T-helper 22 cell (primary cell): ENCODE measurements at regions not wholly inside any gene's neighbourhood (a gene's known extent, or its start where the extent isn't known, plus 50 kb on each side); places are given as distances from the start of the nearest gene placed in this dataset.
"Not testable (repeated sequence)": the region's sequence is repeated elsewhere in the genome, so short reads cannot be mapped to it uniquely, and the experiment has no call there.

ENCODE experiments used
- DNase-seq: peaks from one replicate; pipeline ENCODE4 v3.0.0-alpha.2; 2020; ENCODE audit warnings: low read depth

DNA sequence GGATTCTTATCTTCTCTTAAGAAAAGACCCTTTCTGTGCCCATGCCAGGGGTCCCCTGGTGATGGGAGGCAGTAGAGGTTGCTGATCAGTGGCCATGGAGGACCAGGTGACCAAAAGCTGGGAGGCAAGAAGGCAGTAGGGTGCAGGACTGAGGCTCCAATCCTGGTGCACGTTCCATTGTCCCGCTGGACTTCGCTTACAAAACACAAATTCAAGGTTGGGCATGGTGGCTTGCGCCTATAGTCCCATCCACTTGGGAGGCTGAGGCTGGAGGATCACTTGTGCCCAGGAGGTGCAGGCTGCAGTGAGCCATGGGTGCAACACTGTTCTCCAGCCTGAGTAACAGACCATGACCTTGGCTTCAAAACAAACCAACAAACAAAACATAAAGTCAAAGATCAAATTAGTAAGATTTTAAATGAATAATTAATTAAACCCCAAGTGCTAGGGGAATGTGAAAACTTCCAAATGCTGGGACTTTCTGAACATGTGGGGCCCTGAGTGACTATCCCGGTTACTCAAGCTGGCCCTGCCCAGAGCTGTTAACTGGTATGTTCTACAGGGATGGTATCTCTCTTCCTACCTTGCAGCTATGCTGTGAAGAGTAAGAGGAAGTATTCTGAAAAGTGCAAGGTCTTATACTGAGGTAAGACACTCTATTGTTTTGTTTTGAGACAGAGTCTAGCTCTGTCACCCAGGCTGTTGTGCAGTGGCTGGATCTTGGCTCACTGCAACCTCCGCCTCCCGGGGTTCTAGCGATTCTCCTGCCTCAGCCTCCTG lies 97.6 kb downstream of the LYZL2 start:
- no peak for DNase-seq

DNA sequence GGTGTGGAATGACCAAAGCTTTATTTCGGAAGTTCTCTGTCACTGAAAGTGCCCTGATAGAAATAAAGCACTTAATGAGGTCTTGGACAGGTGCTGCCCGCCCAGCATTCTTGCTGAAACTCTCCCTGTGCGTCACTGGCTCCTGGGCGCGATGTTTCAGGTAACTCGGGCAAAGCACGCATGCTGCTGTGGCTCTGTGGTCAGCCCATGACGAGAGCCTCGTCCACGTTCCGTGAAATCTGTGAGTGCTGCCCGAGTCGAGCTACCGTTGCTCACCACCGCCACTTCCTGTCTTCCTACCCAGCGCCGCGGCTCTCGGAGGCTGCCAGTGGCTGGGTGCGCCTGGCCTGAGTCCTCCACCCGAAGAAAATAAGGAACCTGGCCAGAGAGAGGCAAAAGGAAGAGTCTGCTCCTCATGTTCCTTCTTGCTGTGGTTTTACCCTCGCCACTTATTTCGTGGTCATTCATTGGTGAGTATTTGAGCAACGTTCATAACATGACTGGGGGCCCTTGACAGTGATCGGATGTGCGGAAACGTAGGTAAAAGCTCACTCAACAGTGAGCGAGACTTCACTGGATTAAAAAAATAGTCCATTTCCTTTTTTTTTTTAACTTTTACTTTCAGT lies 95.5 kb downstream of the MAP3K8 start:
- peak; percentile 64 for DNase-seq

DNA sequence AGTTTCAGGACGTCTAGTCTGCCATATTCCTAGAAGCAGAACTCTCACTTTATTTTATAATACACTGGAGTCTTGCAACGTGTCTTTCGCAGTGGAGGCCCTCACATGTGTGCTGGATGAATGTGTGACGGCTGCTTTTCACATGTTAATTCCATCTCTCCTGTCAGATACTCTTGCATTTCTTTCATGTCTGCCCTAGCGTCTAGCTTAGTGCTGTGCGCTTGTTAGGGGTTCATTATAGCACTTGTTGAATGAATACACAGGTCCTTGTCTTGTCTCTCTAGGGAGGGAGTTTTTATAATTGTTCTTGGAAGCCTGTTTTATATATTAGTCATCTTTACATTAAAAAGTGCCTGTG lies 94.4 kb downstream of the MAP3K8 start:
- no peak for DNase-seq

DNA sequence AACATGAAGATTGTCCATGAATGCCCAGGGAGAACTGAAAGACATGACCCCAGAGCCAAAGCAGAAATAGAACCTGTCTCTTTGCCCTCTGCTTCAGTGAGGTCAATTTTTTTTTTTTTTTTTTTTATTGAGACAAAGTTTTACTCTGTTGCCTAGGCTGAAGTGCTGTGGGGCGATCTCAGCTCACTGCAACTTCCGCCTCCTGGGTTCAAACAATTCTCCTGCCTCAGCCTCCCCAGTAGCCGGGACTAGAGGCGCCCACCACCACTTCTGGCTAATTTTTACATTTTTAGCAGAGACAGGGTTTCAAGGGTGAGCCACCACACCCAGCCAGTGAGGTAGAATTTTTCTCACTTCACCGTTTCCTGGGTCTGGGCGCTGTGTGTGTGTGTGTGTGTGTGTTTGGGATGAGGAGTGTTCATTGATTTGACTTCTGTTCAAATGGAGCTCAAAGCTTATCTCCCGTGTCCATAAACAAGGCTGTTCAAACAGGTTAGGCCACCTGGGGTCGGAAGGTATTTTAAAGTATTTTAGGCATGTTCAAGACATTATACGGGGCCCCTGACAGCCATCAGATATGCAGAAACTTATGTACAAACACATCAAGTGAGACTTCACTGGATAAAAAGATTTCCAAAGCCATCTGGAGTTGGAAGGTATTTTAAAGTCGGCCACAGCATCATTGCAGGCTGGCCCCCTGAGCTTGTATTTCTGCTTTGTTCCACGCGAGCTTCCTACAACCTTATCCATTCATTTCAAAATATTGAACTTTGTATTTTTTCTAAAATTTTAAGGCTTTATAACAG lies 93.8 kb downstream of the MAP3K8 start:
- no peak for DNase-seq

DNA sequence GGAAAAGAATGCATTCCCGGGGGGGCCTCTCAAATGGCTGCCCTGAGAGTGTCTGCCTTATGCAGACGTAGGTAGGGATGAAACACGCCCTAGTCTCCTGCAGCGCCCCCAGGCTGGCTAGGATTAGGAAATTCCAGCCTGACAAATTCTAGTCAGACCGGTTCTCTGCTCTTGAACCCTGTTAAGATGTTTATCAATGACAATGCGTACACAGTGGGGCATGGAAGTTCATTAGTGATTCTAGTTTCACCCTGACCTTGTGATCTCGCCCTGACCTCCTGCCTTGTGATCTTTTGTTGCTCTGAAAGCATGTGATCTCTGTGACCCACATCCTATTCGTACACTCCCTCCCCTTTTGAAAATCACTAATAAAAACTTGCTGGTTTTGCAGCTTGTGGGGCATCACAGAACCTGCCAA lies 88.7 kb downstream of the MAP3K8 start:
- not testable (repeated sequence) for DNase-seq

DNA sequence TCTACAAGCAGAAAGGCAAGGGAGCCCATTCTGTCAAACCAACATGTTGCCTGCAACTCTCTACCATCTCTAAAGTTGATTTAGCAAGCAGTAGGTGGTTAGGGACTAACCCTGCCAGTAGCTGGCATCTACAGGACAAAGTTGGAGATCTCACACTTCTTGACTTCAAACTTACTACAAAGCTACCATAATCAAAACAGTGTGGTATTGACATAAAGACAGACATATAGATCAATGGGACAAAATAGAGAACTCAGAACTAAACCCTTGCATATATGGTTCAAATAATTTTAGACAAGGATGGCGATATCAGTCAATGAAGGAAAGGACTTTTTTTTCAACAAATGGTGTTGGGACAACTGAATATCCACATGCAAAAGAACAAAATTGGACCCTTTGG lies 84.9 kb downstream of the MAP3K8 start:
- no peak for DNase-seq
